K562 (cell line): ENCODE measurements at regions not wholly inside any gene's neighbourhood (a gene's known extent, or its start where the extent isn't known, plus 50 kb on each side); places are given as distances from the start of the nearest gene placed in this dataset.

Source experiments
- CCAR2 ChIP-seq: fragments of 200-400 bp; formaldehyde crosslinking; IDR thresholded peaks from 2 replicates; pipeline ENCODE4 v1.6.1; 2017; ENCODE audit warnings: mild to moderate bottlenecking, low read depth, low read length
- KLF16 ChIP-seq: IDR thresholded peaks from 2 replicates; pipeline ENCODE4 v1.6.1; 2016; ENCODE audit warnings: antibody characterized with exemption
- MYBL2 ChIP-seq, 2 experiments: fragments of 450-650 bp in 1 of 2; sonication (generic) in 1 of 2; formaldehyde crosslinking in 1 of 2; IDR thresholded peaks; 2 replicates each; pipeline versions ENCODE4 v1.6.1 to v1.8.1; 2017 to 2022; ENCODE audit warnings: borderline replicate concordance in 1 of 2, inconsistent platforms in 1 of 2, low read depth in 1 of 2, mild to moderate bottlenecking in 1 of 2, missing genetic modification reagents in 1 of 2, moderate library complexity in 1 of 2
- SMC3 ChIP-seq: conservative IDR thresholded peaks from 2 replicates; pipeline ENCODE4 v1.6.1; 2011; ENCODE audit warnings: low read depth, low read length, improper control_type of control experiment; ENCODE audit not compliant: insufficient read depth
- ZKSCAN8 ChIP-seq: fragments of 200-800 bp; sonication (Bioruptor generic); IDR thresholded peaks from 2 replicates; pipeline ENCODE4 v1.6.1; 2016; ENCODE audit warnings: missing genetic modification characterization, missing compliant biosample characterization
- ZNF280A ChIP-seq: fragments of 450-650 bp; IDR thresholded peaks from 2 replicates; pipeline ENCODE4 v1.6.1; 2018; ENCODE audit warnings: mild to moderate bottlenecking, low read depth; ENCODE audit not compliant: partially characterized antibody
- ZSCAN29 ChIP-seq: fragments of 450-650 bp; IDR thresholded peaks from 2 replicates; pipeline ENCODE4 v1.6.1; 2017
- TF ChIP-seq, protein P1 (sequence below): fragments of 250-450 bp; sonication (Bioruptor Pico); IDR thresholded peaks from 2 replicates; pipeline ENCODE4 v1.8.0; 2022; ENCODE audit warnings: inconsistent platforms, mild to moderate bottlenecking, moderate library complexity, borderline replicate concordance

DNA sequence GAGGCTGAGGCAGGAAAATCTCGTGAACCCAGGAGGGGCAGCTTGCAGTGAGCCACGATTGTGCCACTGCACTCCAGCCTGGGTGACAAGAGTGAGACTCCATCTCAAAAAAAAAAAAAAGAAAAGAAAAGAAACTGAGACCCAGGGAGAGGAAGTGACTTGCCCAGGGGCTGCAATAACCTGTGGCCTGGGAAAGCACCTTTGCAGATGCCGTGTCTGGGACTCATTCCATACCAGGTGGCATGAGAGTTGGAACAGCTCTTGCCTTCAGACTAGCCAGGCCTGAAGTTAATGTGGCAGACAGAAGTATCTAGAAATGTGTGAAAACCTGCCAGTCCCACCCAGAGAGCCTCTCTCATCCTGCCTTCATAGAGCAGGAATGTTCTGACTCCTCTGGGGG lies 65.4 kb downstream of the PHETA1 start (continued):
- TF ChIP-seq CCAR2 (no peak), ZKSCAN8 (CRISPR knock-in tag) (no peak), KLF16 (no peak), ZSCAN29 (no peak), MYBL2 (IDR thresholded peaks at IDR 0.05; ENCODE audit: low read depth) (no peak), MYBL2 (CRISPR knock-in tag; IDR thresholded peaks at IDR 0.05; ENCODE audit: borderline replicate concordance) (no peak), SMC3 (no peak), ZNF280A (no peak)
- TF ChIP-seq, protein P1, sequence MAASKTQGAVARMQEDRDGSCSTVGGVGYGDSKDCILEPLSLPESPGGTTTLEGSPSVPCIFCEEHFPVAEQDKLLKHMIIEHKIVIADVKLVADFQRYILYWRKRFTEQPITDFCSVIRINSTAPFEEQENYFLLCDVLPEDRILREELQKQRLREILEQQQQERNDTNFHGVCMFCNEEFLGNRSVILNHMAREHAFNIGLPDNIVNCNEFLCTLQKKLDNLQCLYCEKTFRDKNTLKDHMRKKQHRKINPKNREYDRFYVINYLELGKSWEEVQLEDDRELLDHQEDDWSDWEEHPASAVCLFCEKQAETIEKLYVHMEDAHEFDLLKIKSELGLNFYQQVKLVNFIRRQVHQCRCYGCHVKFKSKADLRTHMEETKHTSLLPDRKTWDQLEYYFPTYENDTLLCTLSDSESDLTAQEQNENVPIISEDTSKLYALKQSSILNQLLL (CRISPR knock-in tag): no peak
